Neuronal stem cell (in vitro differentiated cells): ENCODE measurements at regions not wholly inside any gene's neighbourhood (a gene's known extent, or its start where the extent isn't known, plus 50 kb on each side); places are given as distances from the start of the nearest gene placed in this dataset.

ENCODE experiments used
- DNase-seq: peaks from one replicate; pipeline ENCODE4 v3.0.0-alpha.2; 2013; ENCODE audit warnings: low spot score
- H2AFZ ChIP-seq: one replicate; pipeline ENCODE4 v1.6.1; 2013; ENCODE audit warnings: mild to moderate bottlenecking, low read length, inconsistent platforms
- H2AK5ac ChIP-seq: 2 replicates; pipeline ENCODE4 v1.6.1; 2013; ENCODE audit warnings: low read depth, mild to moderate bottlenecking, inconsistent platforms, low read length, moderate library complexity, mixed read lengths
- H2BK120ac ChIP-seq: 2 replicates; pipeline ENCODE4 v1.6.1; 2013; ENCODE audit warnings: low read depth, mild to moderate bottlenecking, inconsistent platforms, low read length, moderate library complexity, mixed read lengths
- H2BK12ac ChIP-seq: one replicate; pipeline ENCODE4 v1.6.1; 2013; ENCODE audit warnings: low read length, inconsistent platforms
- H2BK15ac ChIP-seq: 2 replicates; pipeline ENCODE4 v1.6.1; 2013; ENCODE audit warnings: mild to moderate bottlenecking, low read length, inconsistent platforms, mixed read lengths
- H2BK5ac ChIP-seq: one replicate; pipeline ENCODE4 v1.6.1; 2013; ENCODE audit warnings: inconsistent platforms, mild to moderate bottlenecking, low read length, moderate library complexity
- H3K14ac ChIP-seq: one replicate; pipeline ENCODE4 v1.6.1; 2013; ENCODE audit warnings: low read length, inconsistent platforms
- H3K18ac ChIP-seq: 2 replicates; pipeline ENCODE4 v1.6.1; 2013; ENCODE audit warnings: low read length, inconsistent platforms
- H3K23ac ChIP-seq: 2 replicates; pipeline ENCODE4 v1.6.1; 2013; ENCODE audit warnings: low read depth, mild to moderate bottlenecking, mixed read lengths, low read length, inconsistent platforms; ENCODE audit not compliant: poor library complexity
- H3K27ac ChIP-seq: replicated peaks from 3 replicates; pipeline ENCODE4 v1.5.1; 2013; ENCODE audit warnings: low read length, inconsistent platforms
- H3K27me3 ChIP-seq, 3 experiments: 2 replicates each; pipeline ENCODE4 v1.6.1; 2013; ENCODE audit warnings: low read length in 3 of 3, mild to moderate bottlenecking in 2 of 3, inconsistent platforms in 1 of 3, low read depth in 1 of 3, mixed read lengths in 1 of 3, moderate library complexity in 1 of 3; ENCODE audit not compliant: control insufficient read depth in 3 of 3, insufficient read depth in 3 of 3
- H3K36me3 ChIP-seq, 2 donors: replicated peaks in 1 of 2; 2 replicates each; pipeline ENCODE4 v1.6.1; 2013; ENCODE audit warnings: low read length in 2 of 2; ENCODE audit not compliant: control insufficient read depth in 2 of 2, insufficient read depth in 2 of 2
- H3K4ac ChIP-seq: 2 replicates; pipeline ENCODE4 v1.6.1; 2013; ENCODE audit warnings: inconsistent platforms, mild to moderate bottlenecking, low read length, moderate library complexity
- H3K4me1 ChIP-seq, 2 donors: 1 replicate in 1 of 2; 2 replicates in 1 of 2; pipeline ENCODE4 v1.6.1; 2013; ENCODE audit warnings: low read length in 2 of 2, low read depth in 1 of 2; ENCODE audit not compliant: control insufficient read depth in 2 of 2, insufficient read depth in 1 of 2
- H3K4me2 ChIP-seq: one replicate; pipeline ENCODE4 v1.6.1; 2013; ENCODE audit warnings: mild to moderate bottlenecking, low read length, inconsistent platforms; ENCODE audit not compliant: insufficient read depth, poor library complexity, severe bottlenecking
- H3K4me3 ChIP-seq, 2 donors: 2 replicates each; pipeline ENCODE4 v1.5.1; 2013; ENCODE audit warnings: low read length in 2 of 2, mild to moderate bottlenecking in 2 of 2, inconsistent platforms in 1 of 2, moderate library complexity in 1 of 2
- H3K79me1 ChIP-seq: one replicate; pipeline ENCODE4 v1.6.1; 2013; ENCODE audit warnings: low read depth, mild to moderate bottlenecking, inconsistent platforms, low read length, moderate library complexity
- H3K9ac ChIP-seq: one replicate; pipeline ENCODE4 v1.6.1; 2013; ENCODE audit warnings: mild to moderate bottlenecking, low read depth, low read length, inconsistent platforms; ENCODE audit not compliant: poor library complexity
- H3K9me3 ChIP-seq, 2 donors: replicated peaks in 1 of 2; 2 replicates each; pipeline versions ENCODE3 to v1.6.1; 2013; ENCODE audit warnings: low read length in 2 of 2, mild to moderate bottlenecking in 2 of 2, inconsistent platforms in 1 of 2, low read depth in 1 of 2, mixed read lengths in 1 of 2, moderate library complexity in 1 of 2; ENCODE audit not compliant: control insufficient read depth in 2 of 2, insufficient read depth in 1 of 2
- H4K8ac ChIP-seq: one replicate; pipeline ENCODE4 v1.6.1; 2013; ENCODE audit warnings: low read depth, mild to moderate bottlenecking, inconsistent platforms, low read length, moderate library complexity
- H4K91ac ChIP-seq: one replicate; pipeline ENCODE4 v1.6.1; 2013; ENCODE audit warnings: low read length, low read depth, mild to moderate bottlenecking, inconsistent platforms; ENCODE audit not compliant: poor library complexity
- WGBS, 2 donors: extraction: QIAGEN DNeasy Blood & Tissue Kit; methylation state at CpG; one replicate each; pipeline ENCODE4 v1.1.7; 2013; ENCODE audit warnings: missing lambda C conversion rate in 2 of 2, mixed read lengths in 1 of 2; ENCODE audit not compliant: insufficient read length in 2 of 2, insufficient replicate concordance in 1 of 2; ENCODE audit errors: extremely low coverage in 2 of 2; 5-methylcytosine and 5-hydroxymethylcytosine counted together

DNA sequence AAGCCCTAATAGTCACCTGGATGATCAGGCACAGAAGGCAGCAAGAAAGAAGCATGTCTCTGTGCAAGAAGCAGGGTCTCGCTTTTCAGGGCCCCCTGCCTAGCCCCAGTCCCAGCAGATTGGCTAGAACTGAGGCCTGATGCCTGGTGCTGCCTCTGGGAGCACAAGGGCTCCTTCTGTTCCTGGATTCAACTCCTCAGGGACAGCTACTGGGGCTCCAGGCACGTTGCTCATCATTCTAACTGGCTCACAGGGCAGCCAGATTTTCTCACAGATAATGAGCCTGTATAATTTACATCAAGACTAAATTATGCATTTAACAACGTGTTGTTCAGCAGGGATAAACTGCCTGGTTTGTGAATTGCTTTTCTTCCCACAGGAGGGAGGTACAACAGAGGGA lies 106.5 kb upstream of the PLXNC1 start:
- WGBS, 2 donors: no CpG with 5 or more reads among the region's 3 CpGs
- Histone ChIP-seq H2AFZ (peak overlapping the region; percentile 32), H2AK5ac (no peak overlapping the region), H2BK15ac (no peak overlapping the region), H4K91ac (no peak overlapping the region), H3K36me3 (no peaks in the 10 kb centered on the region), H3K4me2 (no peak overlapping the region), H3K79me1 (no peaks in the 10 kb centered on the region), H3K9ac (no peak overlapping the region), H3K27me3 (peaks cover 0 to 3% (median 3%) of the 10 kb centered on the region in 3 experiments), H3K4me3 (no peak overlapping the region), H3K4me1 (peaks cover 0 to 13% of the 10 kb centered on the region in 2 donors), H3K23ac (no peak overlapping the region), H2BK5ac (no peak overlapping the region), H3K27ac (peak overlapping the region; percentile 56), H2BK12ac (no peak overlapping the region), H3K18ac (peak overlapping the region; percentile 16), H3K14ac (no peak overlapping the region), H3K9me3 (no peaks in the 10 kb centered on the region), H2BK120ac (no peak overlapping the region), H4K8ac (no peak overlapping the region), H3K4ac (no peak overlapping the region)
- no peak for DNase-seq

DNA sequence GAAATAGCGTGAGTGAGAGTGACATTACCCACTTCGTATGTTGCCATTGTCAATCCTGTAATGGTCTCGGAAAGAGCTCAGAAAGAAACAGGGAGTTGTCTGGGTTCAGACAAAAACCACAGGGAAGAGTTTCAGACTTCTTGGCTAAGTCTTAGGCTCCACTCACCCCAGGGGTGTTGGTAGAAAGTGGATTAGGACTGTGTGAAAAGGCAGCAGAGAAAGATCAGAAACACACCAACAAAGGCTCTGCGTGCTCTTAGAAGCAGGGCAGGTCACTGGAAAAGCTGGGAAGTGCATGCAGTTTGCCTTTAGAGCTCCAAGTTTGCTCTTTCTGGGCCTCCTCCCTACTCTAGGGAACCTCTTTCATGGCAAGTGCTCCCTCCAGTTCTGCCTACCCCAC lies 106.1 kb upstream of the PLXNC1 start:
- Histone ChIP-seq H3K4me1 (peaks cover 0 to 13% of the 10 kb centered on the region in 2 donors), H3K18ac (no peak overlapping the region), H3K4me3 (no peak overlapping the region), H2BK12ac (no peak overlapping the region), H2AK5ac (no peak overlapping the region), H2AFZ (peak overlapping the region; percentile 32), H3K27ac (peak overlapping the region; percentile 56), H4K8ac (no peak overlapping the region), H3K9me3 (no peaks in the 10 kb centered on the region), H2BK120ac (no peak overlapping the region), H2BK15ac (no peak overlapping the region), H3K4ac (no peak overlapping the region), H3K9ac (no peak overlapping the region), H3K79me1 (no peaks in the 10 kb centered on the region), H3K36me3 (no peaks in the 10 kb centered on the region), H2BK5ac (no peak overlapping the region), H3K27me3 (peaks cover 0 to 3% (median 3%) of the 10 kb centered on the region in 3 experiments), H4K91ac (no peak overlapping the region), H3K23ac (no peak overlapping the region), H3K14ac (no peak overlapping the region), H3K4me2 (no peak overlapping the region)
- WGBS, 2 donors: no CpG with 5 or more reads among the region's 4 CpGs
- DNase-seq: peak; percentile 43

DNA sequence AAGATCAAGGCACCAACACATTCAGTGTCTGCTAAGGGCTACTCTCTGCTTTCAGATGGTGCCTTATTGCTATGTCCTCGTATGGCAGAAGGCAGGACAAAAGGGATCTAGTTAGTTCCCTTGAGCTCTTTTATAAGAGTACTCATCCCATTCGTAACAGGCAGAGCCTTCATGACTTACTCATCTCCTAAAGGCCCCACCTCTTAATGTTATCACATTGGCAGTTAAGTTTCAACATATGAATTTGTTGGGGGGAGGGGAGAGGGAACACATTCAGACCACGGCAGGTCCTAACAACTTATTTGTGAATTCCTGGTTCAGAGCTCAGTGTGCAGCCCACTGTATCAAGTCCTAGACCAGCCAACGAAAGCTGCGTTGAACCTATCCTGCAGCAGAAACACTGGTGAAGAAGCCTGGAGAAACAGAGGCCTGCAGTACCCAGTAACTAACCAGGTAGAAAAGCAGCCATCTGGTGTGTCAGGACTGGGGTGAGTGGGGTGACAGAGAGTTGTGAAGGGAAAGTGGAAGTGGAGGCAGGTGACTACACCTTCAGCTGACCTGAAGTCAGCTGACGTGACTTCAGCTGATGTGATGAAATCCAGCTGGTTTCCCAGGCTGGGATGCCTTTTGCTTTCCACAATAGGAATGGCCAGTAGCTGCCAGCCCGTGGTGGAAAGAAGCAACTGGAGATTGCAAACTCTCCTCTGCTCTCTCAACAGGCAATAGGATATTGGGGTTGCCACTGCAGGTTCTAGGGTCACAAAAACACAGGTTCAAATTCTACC lies 101.6 kb upstream of the PLXNC1 start:
- Histone ChIP-seq H3K27me3 (peaks cover 0 to 3% (median 0%) of the 10 kb centered on the region in 3 experiments), H3K23ac (no peak overlapping the region), H2BK120ac (no peak overlapping the region), H2AK5ac (peak overlapping the region; percentile 65), H2BK15ac (no peak overlapping the region), H4K8ac (no peak overlapping the region), H2BK5ac (no peak overlapping the region), H3K4me1 (peaks cover 0 to 11% of the 10 kb centered on the region in 2 donors), H3K9ac (no peak overlapping the region), H3K27ac (no peak overlapping the region), H3K4ac (no peak overlapping the region), H3K4me2 (no peak overlapping the region), H3K14ac (no peak overlapping the region), H3K18ac (peak overlapping the region; percentile 20), H3K79me1 (no peaks in the 10 kb centered on the region), H2AFZ (no peak overlapping the region), H4K91ac (no peak overlapping the region), H2BK12ac (no peak overlapping the region), H3K9me3 (no peaks in the 10 kb centered on the region), H3K4me3 (no peak overlapping the region), H3K36me3 (no peaks in the 10 kb centered on the region)
- no peak for DNase-seq
- WGBS, 2 donors: no CpG with 5 or more reads among the region's 7 CpGs

DNA sequence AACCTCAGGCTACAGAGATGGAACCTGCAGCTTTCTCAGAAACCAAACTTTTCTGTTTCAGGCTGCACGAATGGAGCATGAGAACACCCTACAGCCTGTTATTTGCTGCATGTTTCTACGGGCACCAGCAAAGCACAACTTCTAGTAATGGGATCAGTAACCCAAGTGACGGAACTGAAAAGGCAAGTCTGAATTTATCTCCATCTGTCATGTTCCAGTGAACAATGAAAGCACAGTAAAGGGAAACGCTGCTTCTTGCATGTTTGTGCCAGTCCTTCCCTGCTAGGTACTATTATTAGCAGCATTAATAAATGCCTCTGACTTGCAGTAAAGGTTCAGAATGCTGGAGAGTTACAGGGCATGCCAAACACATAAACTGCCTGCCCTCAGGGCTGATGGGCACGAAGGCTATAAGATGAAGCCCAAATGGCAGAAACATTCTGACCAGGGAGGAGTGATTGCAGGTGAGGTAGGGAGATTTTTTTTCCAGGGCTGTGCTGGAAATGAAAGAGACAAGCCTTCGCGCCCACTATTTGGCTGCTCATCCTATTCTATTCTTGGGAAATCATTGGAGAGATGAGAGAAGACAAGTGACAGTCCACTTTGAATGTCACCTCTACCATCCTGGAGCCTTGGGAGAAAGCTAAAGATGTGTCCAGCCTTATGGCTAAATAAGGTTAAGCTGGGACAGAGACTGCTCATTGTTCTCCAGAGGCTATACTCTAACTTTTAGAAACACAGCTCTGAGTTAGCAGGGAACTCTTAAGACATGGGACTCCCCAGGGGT lies 100.4 kb upstream of the PLXNC1 start:
- Histone ChIP-seq H3K4me1 (peaks cover 0 to 4% of the 10 kb centered on the region in 2 donors), H2BK15ac (no peak overlapping the region), H2BK5ac (no peak overlapping the region), H3K4ac (no peak overlapping the region), H3K4me2 (no peak overlapping the region), H4K8ac (no peak overlapping the region), H2AK5ac (no peak overlapping the region), H3K9ac (no peak overlapping the region), H3K23ac (no peak overlapping the region), H2BK120ac (no peak overlapping the region), H3K14ac (no peak overlapping the region), H3K18ac (no peak overlapping the region), H3K27ac (no peak overlapping the region), H3K79me1 (no peaks in the 10 kb centered on the region), H2AFZ (no peak overlapping the region), H4K91ac (no peak overlapping the region), H3K9me3 (no peaks in the 10 kb centered on the region), H3K27me3 (peaks cover 0 to 3% (median 0%) of the 10 kb centered on the region in 3 experiments), H3K4me3 (no peak overlapping the region), H2BK12ac (no peak overlapping the region), H3K36me3 (no peaks in the 10 kb centered on the region)
- no CpG with 5 or more reads among the region's 7 CpGs for WGBS, 2 donors
- DNase-seq: no peak
